ENCODE measurements at regions not wholly inside any gene's neighbourhood (a gene's known extent, or its start where the extent isn't known, plus 50 kb on each side); places are given as distances from the start of the nearest gene placed in this dataset.

GRCh38 chr5:173441053-173441628 is 112.9 kb upstream of the STC2 start:
- TF ChIP-seq EZH2phosphoT487 (IDR thresholded peaks at IDR 0.05; ENCODE audit: borderline replicate concordance) (no peak), CTCF (IDR thresholded peaks at IDR 0.05 in 2 of 3, conservative IDR thresholded peaks at IDR 0.05 in 1 of 3; ENCODE audit: borderline replicate concordance in 1 of 3, insufficient read depth in 1 of 3, low read depth in 2 of 3, low read length in 2 of 3) (no peak), REST (IDR thresholded peaks at IDR 0.05; ENCODE audit: low read depth) (no peak)

All from HCT116 (cell line).